ENCODE measurements at regions not wholly inside any gene's neighbourhood (a gene's known extent, or its start where the extent isn't known, plus 50 kb on each side); places are given as distances from the start of the nearest gene placed in this dataset.
"Not testable (repeated sequence)": the region's sequence is repeated elsewhere in the genome, so short reads cannot be mapped to it uniquely, and the experiment has no call there.

- no peak for DNase-seq
Observed at GRCh38 chr6:22349051-22349450, 52.2 kb upstream of the PRL start.

- no peak for DNase-seq
Observed at GRCh38 chr6:22349528-22349927, 52.7 kb upstream of the PRL start.

- no peak for DNase-seq
Observed at GRCh38 chr6:22350109-22350508, 53.3 kb upstream of the PRL start.

- DNase-seq: no peak
Observed at GRCh38 chr6:22353101-22353500, 56.3 kb upstream of the PRL start.

GRCh38 chr6:22356362-22356940 is 59.6 kb upstream of the PRL start:
- no peak for DNase-seq

GRCh38 chr6:22357724-22358189 is 60.9 kb upstream of the PRL start:
- DNase-seq: no peak

GRCh38 chr6:22361576-22361975 is 64.7 kb upstream of the PRL start:
- no peak for DNase-seq

GRCh38 chr6:22362361-22362760 is 65.5 kb upstream of the PRL start:
- DNase-seq: peak; percentile 7

GRCh38 chr6:22363166-22363713 is 66.4 kb upstream of the PRL start:
- no peak for DNase-seq

GRCh38 chr6:22363714-22364239 is 66.9 kb upstream of the PRL start:
- DNase-seq: peak; percentile 3

- peak; percentile 15 for DNase-seq
Observed at GRCh38 chr6:22364306-22364705, 67.5 kb upstream of the PRL start.

- DNase-seq: no peak
Observed at GRCh38 chr6:22366214-22366613, 69.4 kb upstream of the PRL start.

GRCh38 chr6:22367346-22367745 is 70.5 kb upstream of the PRL start:
- DNase-seq: no peak

GRCh38 chr6:22368794-22369193 is 72.0 kb upstream of the PRL start:
- peak; percentile 10 for DNase-seq

- no peak for DNase-seq
Observed at GRCh38 chr6:22372922-22373321, 76.1 kb upstream of the PRL start.

GRCh38 chr6:22374950-22375349 is 78.1 kb upstream of the PRL start:
- not testable (repeated sequence) for DNase-seq

GRCh38 chr6:22376293-22376692 is 79.5 kb upstream of the PRL start:
- DNase-seq: not testable (repeated sequence)

GRCh38 chr6:22378536-22378935 is 81.7 kb upstream of the PRL start:
- not testable (repeated sequence) for DNase-seq

- DNase-seq: no peak
Observed at GRCh38 chr6:22380236-22380635, 83.4 kb upstream of the PRL start.

- DNase-seq: no peak
Observed at GRCh38 chr6:22381845-22382544, 85.2 kb upstream of the PRL start.

GRCh38 chr6:22383016-22383415 is 86.2 kb upstream of the PRL start:
- DNase-seq: no peak

GRCh38 chr6:22392711-22393110 is 95.9 kb upstream of the PRL start:
- no peak for DNase-seq

GRCh38 chr6:22394691-22395090 is 97.9 kb upstream of the PRL start:
- DNase-seq: no peak

GRCh38 chr6:22399693-22400092 is 102.9 kb upstream of the PRL start:
- peak; percentile 7 for DNase-seq

Data from dermis blood vessel endothelial cell (primary cell).